Activated CD8-positive, alpha-beta memory T cell treated with anti-CD3 and anti-CD28 coated beads, Interleukin-2, amount 50 U/mL, for 4 hours (primary cell): ENCODE measurements at regions not wholly inside any gene's neighbourhood (a gene's known extent, or its start where the extent isn't known, plus 50 kb on each side); places are given as distances from the start of the nearest gene placed in this dataset.
"Not testable (repeated sequence)": the region's sequence is repeated elsewhere in the genome, so short reads cannot be mapped to it uniquely, and the experiment has no call there.

Experiments
- DNase-seq: peaks from one replicate; pipeline ENCODE4 v3.0.0-alpha.2; 2020

DNA sequence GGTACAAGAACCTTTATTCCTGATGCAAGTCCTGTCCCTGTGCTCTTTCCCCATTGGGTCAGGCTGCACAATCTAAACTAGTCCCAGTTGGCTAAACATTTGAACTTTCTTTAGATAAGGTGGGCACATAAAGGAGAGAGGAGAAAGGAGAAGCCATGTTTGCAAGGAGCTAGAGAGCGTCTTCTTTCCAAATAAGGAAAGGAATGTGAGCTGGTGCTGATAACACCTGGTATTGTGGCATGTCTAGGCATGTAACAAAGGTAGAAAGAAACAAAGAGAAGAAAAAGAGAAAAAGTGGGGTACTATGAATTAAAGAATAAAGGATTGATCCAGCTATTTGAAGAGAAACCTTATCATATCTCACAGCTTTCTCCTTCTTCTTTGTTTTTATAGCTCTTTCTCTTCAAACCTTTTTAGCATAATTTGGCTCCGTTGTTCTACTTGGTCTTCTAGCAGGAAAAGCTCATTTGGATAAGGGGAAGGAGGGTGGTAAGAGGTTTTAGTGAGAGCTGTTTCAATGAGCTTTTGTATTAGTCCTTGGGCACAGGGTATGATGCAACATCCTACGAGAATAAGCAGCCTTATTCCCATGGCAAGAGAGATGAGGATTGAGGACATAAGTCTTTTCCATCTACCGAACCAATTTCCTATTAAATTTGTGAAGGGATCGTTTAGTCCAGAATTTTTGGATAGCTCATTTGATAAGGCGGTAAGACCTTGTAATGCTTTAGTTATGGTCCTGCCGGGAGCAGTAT lies 415.5 kb upstream of the MAN1A1 start:
- DNase-seq, result no peak

DNA sequence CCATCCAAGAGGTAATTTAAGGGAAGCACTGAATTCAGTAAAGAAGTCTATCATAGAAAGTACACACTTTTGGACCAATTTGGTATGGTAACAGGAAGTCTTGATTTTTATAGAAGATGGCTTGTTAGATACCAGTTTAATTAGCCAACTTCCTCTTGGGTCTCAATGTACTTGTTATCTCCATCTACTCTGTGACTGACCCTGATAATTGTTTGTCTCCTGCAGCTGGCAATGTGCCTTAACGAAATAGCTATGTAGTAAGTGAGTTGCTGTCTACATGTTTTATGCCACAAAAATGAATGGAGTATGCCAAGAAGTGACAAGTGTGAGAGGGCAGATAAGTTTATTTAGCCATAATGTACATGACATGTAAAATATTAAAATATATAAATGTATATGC lies 410.5 kb upstream of the MAN1A1 start:
- DNase-seq, result no peak

DNA sequence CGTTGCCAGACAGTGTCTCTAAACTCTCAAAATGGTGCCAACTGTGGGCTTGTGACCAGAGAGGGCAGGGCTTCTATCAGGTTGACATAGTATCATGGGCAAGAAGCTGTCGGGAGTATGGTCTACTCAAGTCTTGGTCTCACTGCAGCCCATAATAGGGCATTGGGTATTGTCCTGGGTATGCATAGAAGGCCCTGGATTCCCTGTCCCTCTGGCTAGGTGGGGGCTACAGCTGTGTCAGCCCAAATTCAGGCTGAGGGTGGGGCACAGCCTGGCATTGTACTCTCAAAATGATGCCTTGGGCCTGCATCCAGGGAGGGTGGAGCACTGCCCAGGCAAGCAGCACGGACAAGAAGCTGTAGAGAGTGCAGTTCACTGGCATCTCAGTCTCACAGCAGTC lies 408.8 kb upstream of the MAN1A1 start:
- no peak for DNase-seq

DNA sequence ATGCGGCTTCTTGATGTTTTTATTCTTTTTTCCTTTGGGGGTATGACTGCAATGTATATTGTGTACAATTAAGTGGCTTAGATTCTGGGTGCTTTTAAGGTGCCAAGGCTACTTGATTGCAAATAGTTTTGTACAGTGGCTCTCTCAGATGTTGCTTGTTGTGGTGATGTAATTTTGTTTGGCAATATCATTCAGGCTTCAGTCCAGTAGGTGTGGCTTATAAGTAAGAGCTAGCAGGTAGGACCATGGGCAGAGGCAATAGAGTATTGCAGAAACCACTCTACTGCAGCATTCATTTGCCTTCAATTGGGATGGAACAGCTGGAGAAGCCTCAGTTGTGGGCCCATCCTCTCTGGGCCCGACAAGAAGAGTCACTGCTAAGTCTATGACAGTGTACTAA lies 407.9 kb upstream of the MAN1A1 start:
- DNase-seq, result no peak

DNA sequence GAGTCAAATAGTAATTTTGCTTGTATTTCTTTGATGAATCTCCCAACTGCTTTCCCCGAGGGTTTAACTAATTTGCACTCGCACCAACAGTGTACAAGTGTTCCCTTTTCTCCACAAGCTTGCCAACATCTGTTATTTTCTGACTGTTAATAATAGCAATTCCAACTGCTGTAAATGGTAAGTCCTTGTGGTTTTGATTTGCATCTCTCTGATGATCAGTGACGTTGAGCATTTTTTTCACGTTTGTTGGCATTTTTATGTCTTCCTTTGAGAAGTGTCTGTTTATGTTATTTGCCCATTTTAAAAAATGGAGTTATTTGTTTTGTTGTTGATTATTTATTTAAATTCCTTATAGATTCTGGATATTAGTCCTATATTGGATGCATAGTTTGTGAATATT lies 399.8 kb upstream of the MAN1A1 start:
- DNase-seq, result no peak

DNA sequence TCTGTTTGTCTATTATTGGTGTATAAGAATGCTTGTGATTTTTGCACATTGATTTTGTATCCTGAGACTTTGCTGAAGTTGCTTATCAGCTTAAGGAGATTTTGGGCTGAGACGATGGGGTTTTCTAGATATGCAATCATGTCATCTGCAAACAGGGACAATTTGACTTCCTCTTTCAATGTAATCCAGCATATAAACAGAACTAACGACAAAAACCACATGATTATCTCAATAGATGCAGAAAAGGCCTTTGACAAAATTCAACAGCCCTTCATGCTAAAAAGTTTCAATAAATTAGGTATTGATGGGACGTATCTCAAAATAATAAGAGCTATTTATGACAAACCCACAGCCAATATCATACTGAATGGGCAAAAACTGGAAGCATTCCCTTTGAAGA lies 399.0 kb upstream of the MAN1A1 start:
- DNase-seq, result not testable (repeated sequence)

DNA sequence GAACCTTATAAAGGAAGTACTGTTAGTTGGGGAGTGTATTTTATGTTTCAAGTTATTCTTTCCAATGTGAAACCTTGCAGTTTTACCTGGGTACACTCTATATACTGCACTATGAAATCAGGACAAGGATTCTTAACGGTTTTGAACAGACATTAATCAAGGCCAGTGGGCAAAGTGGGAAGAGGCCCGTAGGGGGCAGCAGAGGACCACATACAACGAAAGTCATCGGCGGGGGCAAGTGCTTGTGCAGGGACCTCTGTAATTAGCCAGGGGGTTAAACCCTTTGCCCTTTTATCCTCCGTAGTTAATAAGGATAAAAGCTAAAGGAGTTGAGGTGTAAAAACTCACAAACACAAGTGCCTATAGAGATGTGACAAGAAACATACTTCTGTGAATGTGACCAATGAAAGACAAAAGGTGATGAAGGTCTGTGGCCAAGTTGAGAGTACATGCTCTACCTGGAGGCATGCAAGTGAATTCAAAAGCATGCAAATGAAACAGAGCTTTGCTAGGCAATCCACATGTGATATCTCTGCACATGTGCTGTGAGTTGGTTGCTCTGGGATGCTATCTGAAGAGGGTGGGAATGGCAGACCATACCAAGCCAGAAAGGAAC lies 392.7 kb upstream of the MAN1A1 start:
- peak; percentile 54 for DNase-seq

DNA sequence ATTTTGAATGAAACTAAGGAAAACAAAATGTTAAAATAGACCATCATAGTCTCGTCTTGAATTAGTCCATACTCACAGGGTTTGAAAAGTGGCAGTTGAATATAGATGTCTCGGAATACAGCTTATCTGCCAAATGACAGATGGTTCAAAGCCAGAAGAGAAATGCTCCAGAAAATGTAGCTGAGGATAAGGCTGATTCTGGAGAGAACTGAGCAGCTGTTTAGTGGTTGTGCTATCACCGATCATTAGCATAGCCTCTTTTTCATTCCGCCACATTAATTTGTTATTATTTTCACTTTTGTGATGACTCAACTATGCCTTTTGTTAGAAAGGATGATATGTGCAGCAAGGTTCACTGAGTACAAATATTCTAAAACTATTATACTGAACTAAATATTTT lies 390.2 kb upstream of the MAN1A1 start:
- DNase-seq, result no peak

DNA sequence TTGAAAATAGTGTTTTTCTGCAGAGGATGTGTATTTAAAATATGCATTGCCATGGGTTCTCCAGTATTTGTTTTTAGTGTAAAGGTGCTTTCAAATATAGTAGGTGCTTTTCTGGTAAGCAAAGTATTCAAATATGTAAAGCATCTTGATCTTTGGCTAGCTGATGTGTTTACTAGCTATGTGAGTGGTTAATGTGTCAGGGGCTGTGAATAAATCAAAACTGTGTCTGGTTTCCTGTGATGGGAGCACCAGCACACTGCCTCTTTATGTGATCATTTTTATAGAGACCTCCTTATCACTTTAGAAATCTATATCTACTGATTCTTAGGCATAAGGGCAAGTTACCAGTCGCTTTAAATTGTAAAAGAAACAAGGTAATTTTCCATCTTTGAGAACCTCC lies 388.9 kb upstream of the MAN1A1 start:
- no peak for DNase-seq

DNA sequence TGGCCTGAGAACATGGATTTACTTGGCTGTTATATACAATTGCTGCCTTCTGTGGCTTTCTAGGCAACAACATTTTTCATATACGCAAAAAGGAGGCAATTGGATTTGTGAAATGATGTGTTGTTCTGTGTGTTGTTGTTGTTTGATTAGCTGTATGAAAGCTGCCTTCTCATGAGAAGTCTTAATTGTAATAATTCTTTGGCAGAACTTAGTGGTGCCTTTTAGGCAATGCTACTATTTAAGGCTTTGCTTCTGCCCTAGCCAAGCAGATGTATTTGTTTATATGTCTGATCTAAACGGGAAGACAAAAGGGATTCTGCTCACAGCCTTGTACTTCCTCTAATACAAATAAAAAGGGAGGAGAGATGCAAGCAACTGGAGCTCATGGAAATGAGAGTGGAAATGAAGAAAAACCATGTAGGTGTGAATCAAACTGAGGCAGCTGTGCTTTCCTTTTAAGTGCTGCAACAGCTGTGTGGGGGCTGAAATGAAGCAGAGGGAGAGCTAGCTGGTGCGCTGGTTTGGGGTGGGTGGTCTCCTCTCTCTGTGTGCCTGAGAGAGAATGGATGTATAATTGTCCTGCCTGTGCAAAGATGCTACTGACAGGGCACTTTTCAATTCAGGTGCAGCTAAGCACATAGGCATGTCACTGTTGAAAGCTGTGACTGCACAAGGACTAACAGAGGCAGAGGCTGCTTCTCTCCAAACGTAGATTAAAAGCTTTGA lies 386.9 kb upstream of the MAN1A1 start:
- DNase-seq, result no peak

DNA sequence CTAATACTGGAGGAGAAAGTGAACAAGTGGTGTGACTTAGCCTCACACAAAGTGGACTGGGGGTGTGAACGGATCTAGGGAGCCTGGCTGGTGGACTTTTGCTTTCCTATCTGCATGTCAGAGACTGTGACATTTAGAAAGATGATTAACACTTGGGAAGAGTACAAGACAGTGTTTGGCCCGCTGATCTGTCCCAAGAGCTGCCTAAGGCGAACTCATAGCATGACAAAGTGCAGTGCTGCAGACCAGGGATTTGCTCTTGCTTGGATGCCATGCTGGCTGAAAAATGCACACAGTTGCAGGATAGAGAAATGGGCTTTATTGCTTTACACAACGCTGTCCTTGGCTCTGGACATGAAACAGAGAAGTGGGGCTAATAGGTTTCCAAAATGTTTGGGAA lies 386.0 kb upstream of the MAN1A1 start:
- DNase-seq, result no peak

DNA sequence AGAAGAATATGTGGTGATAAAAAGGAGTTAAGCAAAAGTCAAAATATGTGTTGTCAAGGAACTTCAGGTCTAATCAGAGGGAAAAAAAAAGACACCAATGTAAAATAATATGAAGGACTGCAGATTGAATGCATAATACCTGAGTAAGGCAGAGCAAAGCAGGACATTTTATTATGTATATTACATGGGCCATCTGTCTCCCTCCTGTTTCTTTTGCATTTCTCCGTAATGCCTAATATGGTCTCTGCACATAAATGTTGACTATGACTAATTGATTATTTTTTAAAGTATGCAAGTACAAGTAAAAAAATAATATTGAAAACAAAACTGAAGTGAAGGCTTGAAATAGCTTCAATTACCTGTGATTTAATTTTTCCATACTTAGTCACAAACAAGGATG lies 384.7 kb upstream of the MAN1A1 start:
- DNase-seq, result no peak

DNA sequence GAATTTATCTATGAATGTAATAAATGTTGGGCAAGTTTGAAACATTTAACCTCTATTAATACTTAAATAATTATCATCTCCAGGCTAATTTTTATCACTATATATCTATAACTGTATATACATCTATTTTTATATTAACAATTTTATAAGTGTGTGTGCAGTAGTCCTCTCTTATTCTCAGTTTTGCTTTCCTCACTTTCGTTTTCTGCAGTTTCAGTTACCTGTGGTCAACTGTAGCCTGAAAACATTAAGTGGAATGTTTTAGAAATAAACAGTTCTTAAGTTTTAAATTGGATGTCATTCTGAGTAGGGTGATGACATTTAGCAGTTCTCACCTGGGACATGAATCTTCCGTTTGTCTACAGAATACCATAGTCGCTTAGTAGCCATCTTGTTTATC lies 379.4 kb upstream of the MAN1A1 start:
- DNase-seq, result no peak

DNA sequence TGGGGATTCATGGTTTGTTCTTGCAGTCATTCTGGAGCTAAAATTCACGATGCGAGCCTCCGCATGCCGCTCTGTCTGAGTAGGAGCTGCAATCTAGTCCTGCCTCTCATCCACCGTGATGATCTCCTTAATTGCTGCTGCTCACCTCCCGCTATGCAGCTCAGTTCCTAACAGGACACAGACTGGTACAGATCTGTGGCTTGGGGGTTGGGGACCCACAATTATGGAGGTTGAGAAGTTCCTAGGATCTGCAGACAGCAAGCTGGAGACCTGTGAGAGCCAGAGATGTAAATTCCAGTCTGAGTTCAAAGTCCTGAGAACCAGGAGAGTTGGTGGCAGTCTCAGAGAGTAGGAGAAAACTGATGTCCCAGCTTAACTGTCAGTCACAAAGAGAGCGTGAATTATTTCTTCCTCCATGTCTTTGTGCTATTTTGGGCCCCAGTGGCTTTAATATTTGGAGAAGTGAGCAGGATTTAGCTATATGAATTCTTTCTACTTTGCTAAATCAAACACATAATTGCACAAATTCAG lies 378.7 kb upstream of the MAN1A1 start:
- DNase-seq, result no peak

DNA sequence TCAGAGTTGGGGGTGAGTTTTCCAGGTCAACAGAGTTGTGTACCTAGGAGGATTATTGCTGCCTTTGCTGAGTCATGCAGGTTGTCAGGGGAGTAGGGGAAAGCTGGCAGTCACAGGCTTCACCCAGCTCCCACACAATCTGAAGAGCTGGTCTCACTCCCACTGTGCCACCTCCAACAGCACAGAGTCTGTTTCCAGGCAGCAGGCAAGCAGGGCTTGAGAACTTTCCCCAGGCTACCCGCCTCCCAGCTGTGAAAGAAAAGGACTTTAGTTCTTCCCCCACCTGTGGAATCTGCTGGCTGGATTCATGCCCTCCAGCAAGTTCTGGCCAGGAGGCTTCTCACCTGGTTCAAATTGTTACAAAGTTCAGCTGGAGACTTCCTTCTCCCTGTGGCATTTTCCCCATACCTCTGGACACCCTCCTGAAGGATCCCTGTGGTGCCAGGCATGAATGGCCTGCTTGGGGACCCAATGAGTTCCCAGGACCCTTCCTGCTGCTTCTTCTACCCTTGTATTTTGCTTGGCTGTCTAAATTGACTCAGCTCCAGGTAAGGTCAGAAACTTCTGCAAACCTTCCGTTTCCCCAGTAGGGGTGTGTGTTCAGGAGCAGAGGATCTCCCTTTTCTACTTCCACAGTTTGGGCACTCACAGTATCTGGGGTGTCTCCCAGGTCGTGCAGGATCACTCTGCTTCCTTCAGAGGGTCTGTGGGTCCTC lies 378.1 kb upstream of the MAN1A1 start:
- no peak for DNase-seq

DNA sequence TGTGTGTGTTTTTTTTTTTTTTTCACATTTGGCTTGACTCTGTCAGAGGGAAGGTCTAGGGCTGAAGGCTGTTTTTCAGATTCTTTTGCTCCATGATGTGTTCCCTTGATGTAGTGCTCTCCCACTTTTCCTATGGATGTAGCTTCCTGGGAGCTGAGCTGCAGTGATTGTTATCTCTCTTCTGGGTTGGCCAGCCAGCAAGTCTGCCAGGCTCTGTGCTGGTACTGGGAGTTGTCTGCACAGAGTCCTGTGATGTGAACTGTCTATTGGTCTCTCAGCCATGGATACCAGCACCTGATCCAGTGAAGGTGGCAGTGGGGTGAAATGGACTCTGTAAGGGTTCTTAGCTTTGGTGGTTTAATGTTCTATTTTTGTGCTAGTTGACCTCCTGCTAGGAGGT lies 377.4 kb upstream of the MAN1A1 start:
- not testable (repeated sequence) for DNase-seq

DNA sequence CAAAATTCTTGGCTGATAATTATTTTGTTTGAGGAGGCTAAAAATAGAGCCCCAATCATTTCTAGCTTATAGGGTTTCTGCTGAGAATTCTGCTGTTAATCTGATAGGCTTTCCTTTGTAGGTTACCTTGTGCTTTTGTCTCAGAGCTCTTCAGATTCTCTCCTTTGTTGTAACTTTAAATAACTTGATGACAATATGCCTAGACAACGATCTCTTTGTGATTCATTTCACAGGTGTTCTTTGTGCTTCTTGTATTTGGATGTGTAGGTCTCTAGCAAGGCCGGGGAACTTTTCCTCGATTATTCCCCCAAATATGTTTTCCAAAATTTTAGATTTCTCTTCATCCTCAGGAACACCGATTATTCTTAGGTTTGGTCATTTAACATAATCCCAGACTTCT lies 376.5 kb upstream of the MAN1A1 start:
- DNase-seq, result no peak

DNA sequence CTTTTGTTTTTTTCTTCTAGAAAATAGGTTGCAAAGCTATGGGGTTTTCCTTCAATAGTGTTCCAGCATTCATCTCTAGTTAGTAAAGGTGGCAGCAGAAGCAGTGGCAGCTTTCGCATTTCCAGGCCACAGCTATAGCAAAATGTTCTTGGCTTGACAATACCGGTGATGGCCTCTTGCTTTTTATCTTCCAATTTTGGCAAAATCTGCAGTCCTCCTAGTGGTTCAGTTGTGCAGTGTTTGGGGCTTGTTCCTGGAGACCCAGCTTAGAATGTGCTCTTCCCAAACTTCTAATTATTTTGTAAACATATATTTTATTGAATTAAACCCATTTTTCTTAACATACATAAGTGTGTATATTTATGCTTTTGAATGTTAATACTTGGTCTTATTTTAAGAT lies 370.6 kb upstream of the MAN1A1 start:
- no peak for DNase-seq

DNA sequence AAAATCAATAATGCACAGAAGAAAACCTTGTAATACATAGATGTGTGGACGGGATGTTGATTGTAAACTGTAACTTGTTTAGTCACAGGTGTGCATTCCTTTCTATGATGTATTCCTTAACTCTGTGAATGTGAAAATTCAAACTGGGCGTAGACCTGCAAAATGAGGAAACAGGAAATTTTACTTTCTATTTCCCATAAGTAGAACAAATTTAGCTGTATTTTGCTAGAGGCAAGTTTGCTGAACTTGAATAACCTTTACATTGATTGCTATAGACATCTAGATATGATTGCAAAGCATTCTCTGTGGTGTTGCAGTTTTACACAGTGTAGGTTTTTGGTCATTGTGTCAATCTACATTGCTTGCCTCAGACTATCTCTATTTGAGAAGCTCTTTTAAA lies 368.4 kb upstream of the MAN1A1 start:
- DNase-seq, result no peak

DNA sequence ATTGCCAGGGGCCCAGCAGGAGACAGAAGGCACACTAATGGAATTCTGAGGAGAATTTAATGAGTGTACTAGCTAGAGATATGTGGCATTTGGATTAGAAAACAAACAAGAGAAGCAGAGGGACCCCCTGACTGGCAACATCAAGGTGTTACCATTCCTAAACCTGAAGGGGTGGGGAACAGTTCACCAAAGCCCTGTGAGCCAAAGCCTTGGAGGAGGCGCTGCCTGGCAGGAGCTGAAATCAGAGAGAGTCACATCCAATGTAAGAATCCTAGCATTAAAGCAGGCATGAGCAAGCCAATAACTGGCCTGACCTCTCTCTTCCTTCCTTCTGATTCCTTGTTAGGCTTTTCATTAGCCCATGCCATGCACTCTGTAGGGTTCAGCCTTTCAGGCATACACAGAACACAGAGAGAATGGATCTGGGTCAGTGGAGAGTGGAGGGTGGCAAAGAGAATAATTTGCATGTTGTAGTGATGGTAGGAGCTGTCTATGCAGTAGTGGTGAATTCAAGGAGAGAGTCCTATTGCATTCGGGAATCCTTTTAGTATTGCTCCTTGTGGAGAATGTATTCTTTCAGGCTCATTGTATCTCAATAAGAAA lies 367.2 kb upstream of the MAN1A1 start:
- DNase-seq, result no peak

DNA sequence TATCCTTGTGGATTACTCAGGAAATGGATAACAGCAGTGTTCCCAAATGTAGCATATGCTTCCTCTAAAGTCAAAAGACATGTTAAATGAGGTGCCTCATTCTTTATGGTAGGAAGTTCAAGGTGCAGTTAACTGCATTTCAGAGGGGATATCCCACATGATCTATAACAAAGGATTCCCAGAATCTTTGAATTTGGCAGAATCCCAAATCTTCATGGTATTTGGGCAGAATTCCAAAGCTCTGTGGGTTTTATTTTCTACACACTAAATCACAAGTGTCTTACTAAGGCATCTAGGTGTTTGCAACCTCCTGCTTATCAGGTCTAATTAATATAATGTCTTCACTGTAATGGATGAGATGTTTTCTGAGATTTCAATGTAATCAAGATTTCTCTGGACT lies 364.3 kb upstream of the MAN1A1 start:
- no peak for DNase-seq

DNA sequence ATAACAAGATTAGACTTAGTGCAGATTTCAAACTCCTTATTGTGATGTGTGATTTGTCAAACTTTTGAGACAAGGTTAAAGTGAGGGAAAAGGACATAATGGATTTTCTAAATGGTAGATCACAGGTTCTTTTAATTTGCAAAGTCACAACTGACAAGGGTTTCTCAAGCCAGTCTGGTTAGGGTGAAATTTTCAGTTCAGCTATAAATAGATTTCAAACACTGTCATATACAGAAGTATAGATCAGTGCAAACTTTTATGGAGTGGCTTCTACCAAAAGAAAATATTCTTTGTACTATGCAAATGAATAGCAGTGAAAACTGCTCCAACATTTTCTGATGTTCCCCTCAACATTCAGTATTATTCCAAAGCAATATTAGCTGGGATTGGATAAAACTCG lies 337.1 kb upstream of the MAN1A1 start:
- DNase-seq, result no peak

DNA sequence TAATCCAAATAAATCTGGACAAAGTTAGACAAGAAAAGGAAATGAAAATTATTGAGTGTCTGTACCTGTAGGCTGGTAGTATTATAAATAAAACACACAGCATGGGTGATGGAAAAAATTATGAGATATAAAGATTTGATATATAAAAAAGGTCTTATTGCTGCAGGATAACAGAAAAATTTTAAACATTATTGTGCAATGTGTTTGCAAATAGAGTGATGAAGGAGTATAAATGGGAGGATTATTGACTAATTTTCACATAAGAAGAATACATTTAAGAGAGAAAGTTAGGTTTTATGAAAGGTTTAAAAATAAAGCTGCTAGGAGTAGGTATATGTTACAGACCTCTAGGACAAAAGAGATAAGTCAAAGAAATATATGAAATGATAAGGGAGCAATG lies 336.7 kb upstream of the MAN1A1 start:
- no peak for DNase-seq
